Right lobe of liver (tissue), 4 donors: ENCODE measurements at regions not wholly inside any gene's neighbourhood (a gene's known extent, or its start where the extent isn't known, plus 50 kb on each side); places are given as distances from the start of the nearest gene placed in this dataset.

Source experiments
- CTCF ChIP-seq, 4 donors: fragments of 200-600 bp in 3 of 4; fragments of 450-650 bp in 1 of 4; IDR thresholded peaks; one replicate each; pipeline versions ENCODE4 v1.5.1 to v1.8.0; 2016 to 2022; ENCODE audit warnings: antibody characterized with exemption in 4 of 4, mild to moderate bottlenecking in 2 of 4
- POLR2A ChIP-seq: fragments of 450-650 bp; IDR thresholded peaks from one replicate; pipeline ENCODE4 v1.6.1; 2017; ENCODE audit warnings: antibody characterized with exemption, mild to moderate bottlenecking
- donor health status: DM: no; HTN: no; CAD: no.
- donor health status: DM: no; HTN: no; CAD: no.
- donor health status: DM: no; HTN: yes; CAD: no.

DNA sequence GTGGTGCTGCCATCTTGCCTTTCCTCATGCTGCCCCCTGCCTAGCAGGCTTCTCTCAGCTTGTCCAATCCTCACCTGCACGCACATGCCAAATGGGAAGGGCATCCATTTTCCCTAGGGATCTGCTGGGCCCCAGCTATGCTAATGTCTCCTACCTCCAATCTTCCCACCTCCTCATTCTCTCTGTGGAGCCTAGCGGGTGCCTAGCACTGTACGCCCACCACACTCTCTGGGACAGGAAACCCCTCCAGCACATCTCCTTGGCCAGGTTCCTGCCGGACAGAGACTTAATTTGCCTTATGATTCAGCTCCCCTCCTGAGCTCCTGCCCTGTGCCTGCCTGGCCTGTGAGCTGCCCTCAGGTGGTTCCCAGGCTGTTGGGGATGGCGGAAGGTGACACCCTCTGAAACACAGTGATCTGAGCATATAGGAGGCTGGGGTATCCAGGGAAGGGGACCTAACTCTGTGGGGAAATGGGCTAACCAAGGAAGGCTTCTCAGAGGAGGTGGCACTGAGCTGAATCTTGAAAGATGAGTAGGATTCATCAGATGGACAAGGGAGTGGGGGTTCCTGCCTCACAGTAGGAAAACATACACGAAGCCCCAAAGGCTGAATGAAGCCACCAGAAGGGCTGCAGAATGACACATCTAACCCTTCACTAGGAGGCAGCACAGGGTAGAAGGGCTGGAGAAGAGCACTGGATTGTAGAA is 79.2 kb upstream of the WNT11 start:
- TF ChIP-seq CTCF (IDR thresholded peaks at IDR 0.05) (no peak), POLR2A (no peak)
